HEK293 (cell line): ENCODE measurements at regions not wholly inside any gene's neighbourhood (a gene's known extent, or its start where the extent isn't known, plus 50 kb on each side); places are given as distances from the start of the nearest gene placed in this dataset.

Source experiments
- CTCF ChIA-PET: fragments of 350-600 bp; formaldehyde crosslinking; extraction: SDS; loops from one replicate; lab custom pipeline; 2021; ENCODE audit warnings: antibody characterized with exemption; lab: Yijun Ruan, JAX
- POLR2A ChIA-PET: fragments of 300-600 bp; formaldehyde crosslinking; extraction: SDS; loops from one replicate; lab custom pipeline; 2020; ENCODE audit warnings: antibody characterized with exemption, inconsistent platforms; lab: Yijun Ruan, JAX
- H3K27ac ChIP-seq: fragments of 200-500 bp; sonication (Bioruptor generic); 2 replicates; pipeline ENCODE4 v1.5.1; 2014; ENCODE audit warnings: low read depth, low read length, control low read depth, inconsistent platforms; ENCODE audit errors: extremely low read depth
- H3K36me3 ChIP-seq, 2 experiments: fragments of 200-500 bp in 1 of 2; sonication (Bioruptor generic) in 1 of 2; 1 replicate in 1 of 2; 2 replicates in 1 of 2; pipeline ENCODE4 v1.5.1; 2014 to 2017; ENCODE audit warnings: inconsistent platforms in 2 of 2, low read length in 2 of 2; ENCODE audit not compliant: control insufficient read depth in 2 of 2, insufficient read depth in 1 of 2
- H3K4me1 ChIP-seq: fragments of 200-500 bp; sonication (Bioruptor generic); 2 replicates; pipeline ENCODE4 v1.5.1; 2014; ENCODE audit warnings: mild to moderate bottlenecking, low read length, inconsistent platforms; ENCODE audit not compliant: control insufficient read depth, insufficient read depth
- H3K4me3 ChIP-seq: 2 replicates; pipeline ENCODE4 v1.5.1; 2011; ENCODE audit warnings: low read depth, mild to moderate bottlenecking, control low read depth, low read length, moderate library complexity
- H3K9me3 ChIP-seq: fragments of 200-500 bp; sonication (Bioruptor generic); 2 replicates; pipeline ENCODE4 v1.5.1; 2014; ENCODE audit warnings: low read depth, low read length, inconsistent platforms; ENCODE audit not compliant: control insufficient read depth, insufficient read depth
- BCL11B ChIP-seq: fragments of 450-650 bp; formaldehyde crosslinking; IDR thresholded peaks from 2 replicates; pipeline ENCODE4 v1.5.1; 2016; ENCODE audit warnings: low read depth, missing biosample characterization, missing genetic modification characterization
- KLF9 ChIP-seq: fragments of 450-650 bp; formaldehyde crosslinking; IDR thresholded peaks from 2 replicates; pipeline ENCODE4 v1.5.1; 2016; ENCODE audit warnings: missing biosample characterization, missing genetic modification characterization, low read depth
- SP2 ChIP-seq: fragments of 450-650 bp; formaldehyde crosslinking; IDR thresholded peaks from 2 replicates; pipeline ENCODE4 v1.5.1; 2016; ENCODE audit warnings: missing biosample characterization, missing genetic modification characterization
- SP3 ChIP-seq: fragments of 450-650 bp; formaldehyde crosslinking; IDR thresholded peaks from 2 replicates; pipeline ENCODE4 v1.5.1; 2016; ENCODE audit warnings: missing biosample characterization, missing genetic modification characterization
- SP7 ChIP-seq: fragments of 450-650 bp; formaldehyde crosslinking; IDR thresholded peaks from 2 replicates; pipeline ENCODE4 v1.5.1; 2016; ENCODE audit warnings: missing biosample characterization, missing genetic modification characterization
- ZNF157 ChIP-seq: fragments of 450-650 bp; formaldehyde crosslinking; IDR thresholded peaks from 2 replicates; pipeline ENCODE4 v1.5.1; 2016; ENCODE audit warnings: missing biosample characterization, missing genetic modification characterization
- ZNF174 ChIP-seq: fragments of 450-650 bp; formaldehyde crosslinking; IDR thresholded peaks from 2 replicates; pipeline ENCODE4 v1.5.0; 2017; ENCODE audit warnings: missing biosample characterization, mild to moderate bottlenecking, missing genetic modification characterization
- ZNF266 ChIP-seq: fragments of 450-650 bp; formaldehyde crosslinking; IDR thresholded peaks from 2 replicates; pipeline ENCODE4 v1.5.1; 2016; ENCODE audit warnings: missing biosample characterization, missing genetic modification characterization, low read depth
- ZNF302 ChIP-seq: fragments of 450-650 bp; formaldehyde crosslinking; IDR thresholded peaks from 2 replicates; pipeline ENCODE4 v1.5.1; 2016; ENCODE audit warnings: missing biosample characterization, missing genetic modification characterization, low read depth
- ZNF311 ChIP-seq: fragments of 450-650 bp; formaldehyde crosslinking; IDR thresholded peaks from 2 replicates; pipeline ENCODE4 v1.5.1; 2017; ENCODE audit warnings: missing biosample characterization, missing genetic modification characterization, borderline replicate concordance
- ZNF433 ChIP-seq: fragments of 450-650 bp; formaldehyde crosslinking; IDR thresholded peaks from 2 replicates; pipeline ENCODE4 v1.5.1; 2016; ENCODE audit warnings: missing biosample characterization, missing genetic modification characterization, low read depth
- ZNF510 ChIP-seq: fragments of 450-650 bp; formaldehyde crosslinking; IDR thresholded peaks from 2 replicates; pipeline ENCODE4 v1.5.1; 2018; ENCODE audit warnings: mild to moderate bottlenecking, missing genetic modification characterization, missing biosample characterization; ENCODE audit not compliant: insufficient replicate concordance
- ZNF544 ChIP-seq: fragments of 450-650 bp; formaldehyde crosslinking; IDR thresholded peaks from 2 replicates; pipeline ENCODE4 v1.5.0; 2017; ENCODE audit warnings: missing biosample characterization, missing genetic modification characterization
- ZNF555 ChIP-seq: fragments of 450-650 bp; formaldehyde crosslinking; conservative IDR thresholded peaks from 2 replicates; pipeline ENCODE4 v1.5.1; 2017; ENCODE audit warnings: missing biosample characterization, mild to moderate bottlenecking, missing genetic modification characterization, inconsistent platforms
- ZNF558 ChIP-seq: fragments of 450-650 bp; formaldehyde crosslinking; IDR thresholded peaks from 2 replicates; pipeline ENCODE4 v1.5.1; 2016; ENCODE audit warnings: missing biosample characterization, missing genetic modification characterization
- ZNF704 ChIP-seq: fragments of 450-650 bp; formaldehyde crosslinking; IDR thresholded peaks from 2 replicates; pipeline ENCODE4 v1.5.1; 2016; ENCODE audit warnings: missing biosample characterization, missing genetic modification characterization
- TF ChIP-seq, protein P1 (sequence below): fragments of 450-650 bp; formaldehyde crosslinking; IDR thresholded peaks from 2 replicates; pipeline ENCODE4 v1.5.1; 2016; ENCODE audit warnings: missing biosample characterization, missing genetic modification characterization
- TF ChIP-seq, protein P2 (sequence below): fragments of 450-650 bp; formaldehyde crosslinking; IDR thresholded peaks from 2 replicates; pipeline ENCODE4 v1.5.1; 2016; ENCODE audit warnings: missing biosample characterization, missing genetic modification characterization, borderline replicate concordance
- TF ChIP-seq, protein P3 (sequence below): fragments of 450-650 bp; formaldehyde crosslinking; IDR thresholded peaks from 2 replicates; pipeline ENCODE4 v1.5.1; 2016; ENCODE audit warnings: missing biosample characterization, missing genetic modification characterization
- TF ChIP-seq, protein P4 (sequence below): fragments of 450-650 bp; IDR thresholded peaks from 2 replicates; pipeline ENCODE4 v1.5.1; 2018; ENCODE audit warnings: missing biosample characterization, mild to moderate bottlenecking, missing genetic modification characterization

DNA sequence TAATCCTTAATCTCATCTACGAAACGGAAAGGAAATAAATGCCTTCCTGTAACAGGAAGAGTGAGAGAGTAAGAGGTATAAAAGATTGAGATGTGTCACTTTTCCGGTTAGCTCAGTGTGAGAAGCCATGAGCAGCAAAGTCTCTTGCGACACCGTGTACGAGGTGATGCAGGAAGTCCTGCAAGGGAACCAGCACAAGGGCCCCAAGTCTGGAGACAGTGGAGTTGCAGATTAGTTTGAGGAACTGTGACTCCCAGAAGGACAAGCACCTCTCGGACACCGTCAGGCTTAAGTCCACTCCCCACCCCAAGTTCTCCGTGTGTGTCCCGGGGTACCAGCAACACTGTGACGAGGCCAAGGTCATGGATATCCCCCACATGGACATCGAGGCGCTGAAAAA, 592.3 kb upstream of the ADGRL2 start (continued):
- TF ChIP-seq, protein P1, sequence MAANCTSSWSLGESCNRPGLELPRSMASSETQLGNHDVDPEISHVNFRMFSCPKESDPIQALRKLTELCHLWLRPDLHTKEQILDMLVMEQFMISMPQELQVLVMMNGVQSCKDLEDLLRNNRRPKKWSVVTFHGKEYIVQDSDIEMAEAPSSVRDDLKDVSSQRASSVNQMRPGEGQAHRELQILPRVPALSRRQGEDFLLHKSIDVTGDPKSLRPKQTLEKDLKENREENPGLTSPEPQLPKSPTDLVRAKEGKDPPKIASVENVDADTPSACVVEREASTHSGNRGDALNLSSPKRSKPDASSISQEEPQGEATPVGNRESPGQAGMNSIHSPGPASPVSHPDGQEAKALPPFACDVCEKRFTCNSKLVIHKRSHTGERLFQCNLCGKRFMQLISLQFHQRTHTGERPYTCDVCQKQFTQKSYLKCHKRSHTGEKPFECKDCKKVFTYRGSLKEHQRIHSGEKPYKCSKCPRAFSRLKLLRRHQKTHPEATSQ = no peak
- TF ChIP-seq SP2 (tag by site-specific recombination) (no peak), ZNF433 (no peak), SP3 (no peak), KLF9 (no peak), BCL11B (tag by site-specific recombination) (no peak), ZNF311 (no peak), ZNF558 (tag by site-specific recombination) (no peak), ZNF555 (tag by site-specific recombination) (no peak)
- TF ChIP-seq, protein P2, sequence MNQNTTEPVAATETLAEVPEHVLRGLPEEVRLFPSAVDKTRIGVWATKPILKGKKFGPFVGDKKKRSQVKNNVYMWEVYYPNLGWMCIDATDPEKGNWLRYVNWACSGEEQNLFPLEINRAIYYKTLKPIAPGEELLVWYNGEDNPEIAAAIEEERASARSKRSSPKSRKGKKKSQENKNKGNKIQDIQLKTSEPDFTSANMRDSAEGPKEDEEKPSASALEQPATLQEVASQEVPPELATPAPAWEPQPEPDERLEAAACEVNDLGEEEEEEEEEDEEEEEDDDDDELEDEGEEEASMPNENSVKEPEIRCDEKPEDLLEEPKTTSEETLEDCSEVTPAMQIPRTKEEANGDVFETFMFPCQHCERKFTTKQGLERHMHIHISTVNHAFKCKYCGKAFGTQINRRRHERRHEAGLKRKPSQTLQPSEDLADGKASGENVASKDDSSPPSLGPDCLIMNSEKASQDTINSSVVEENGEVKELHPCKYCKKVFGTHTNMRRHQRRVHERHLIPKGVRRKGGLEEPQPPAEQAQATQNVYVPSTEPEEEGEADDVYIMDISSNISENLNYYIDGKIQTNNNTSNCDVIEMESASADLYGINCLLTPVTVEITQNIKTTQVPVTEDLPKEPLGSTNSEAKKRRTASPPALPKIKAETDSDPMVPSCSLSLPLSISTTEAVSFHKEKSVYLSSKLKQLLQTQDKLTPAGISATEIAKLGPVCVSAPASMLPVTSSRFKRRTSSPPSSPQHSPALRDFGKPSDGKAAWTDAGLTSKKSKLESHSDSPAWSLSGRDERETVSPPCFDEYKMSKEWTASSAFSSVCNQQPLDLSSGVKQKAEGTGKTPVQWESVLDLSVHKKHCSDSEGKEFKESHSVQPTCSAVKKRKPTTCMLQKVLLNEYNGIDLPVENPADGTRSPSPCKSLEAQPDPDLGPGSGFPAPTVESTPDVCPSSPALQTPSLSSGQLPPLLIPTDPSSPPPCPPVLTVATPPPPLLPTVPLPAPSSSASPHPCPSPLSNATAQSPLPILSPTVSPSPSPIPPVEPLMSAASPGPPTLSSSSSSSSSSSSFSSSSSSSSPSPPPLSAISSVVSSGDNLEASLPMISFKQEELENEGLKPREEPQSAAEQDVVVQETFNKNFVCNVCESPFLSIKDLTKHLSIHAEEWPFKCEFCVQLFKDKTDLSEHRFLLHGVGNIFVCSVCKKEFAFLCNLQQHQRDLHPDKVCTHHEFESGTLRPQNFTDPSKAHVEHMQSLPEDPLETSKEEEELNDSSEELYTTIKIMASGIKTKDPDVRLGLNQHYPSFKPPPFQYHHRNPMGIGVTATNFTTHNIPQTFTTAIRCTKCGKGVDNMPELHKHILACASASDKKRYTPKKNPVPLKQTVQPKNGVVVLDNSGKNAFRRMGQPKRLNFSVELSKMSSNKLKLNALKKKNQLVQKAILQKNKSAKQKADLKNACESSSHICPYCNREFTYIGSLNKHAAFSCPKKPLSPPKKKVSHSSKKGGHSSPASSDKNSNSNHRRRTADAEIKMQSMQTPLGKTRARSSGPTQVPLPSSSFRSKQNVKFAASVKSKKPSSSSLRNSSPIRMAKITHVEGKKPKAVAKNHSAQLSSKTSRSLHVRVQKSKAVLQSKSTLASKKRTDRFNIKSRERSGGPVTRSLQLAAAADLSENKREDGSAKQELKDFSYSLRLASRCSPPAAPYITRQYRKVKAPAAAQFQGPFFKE = no peak

DNA sequence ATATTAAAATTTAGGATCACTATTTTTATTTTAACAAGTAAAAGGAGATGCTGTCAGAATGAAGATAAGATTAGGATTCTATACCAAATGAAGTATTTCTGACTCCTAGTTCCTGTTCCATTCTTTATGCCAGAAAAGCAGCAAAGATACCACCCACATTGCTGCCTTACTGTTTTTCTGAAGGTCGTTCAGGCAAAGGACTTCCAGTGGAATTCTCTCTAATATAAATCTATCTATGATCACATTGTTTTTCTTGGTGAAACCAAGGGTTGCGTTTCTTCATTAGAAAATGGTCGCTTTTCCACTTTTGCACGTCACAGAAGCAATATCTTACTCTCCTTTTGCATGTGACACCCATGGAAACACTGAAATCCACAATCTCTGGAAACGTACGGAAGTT, 594.8 kb upstream of the ADGRL2 start:
- CTCF ChIA-PET = no interaction called here
- H3K27ac ChIP-seq = no peak overlapping the region
- TF ChIP-seq, protein P3, sequence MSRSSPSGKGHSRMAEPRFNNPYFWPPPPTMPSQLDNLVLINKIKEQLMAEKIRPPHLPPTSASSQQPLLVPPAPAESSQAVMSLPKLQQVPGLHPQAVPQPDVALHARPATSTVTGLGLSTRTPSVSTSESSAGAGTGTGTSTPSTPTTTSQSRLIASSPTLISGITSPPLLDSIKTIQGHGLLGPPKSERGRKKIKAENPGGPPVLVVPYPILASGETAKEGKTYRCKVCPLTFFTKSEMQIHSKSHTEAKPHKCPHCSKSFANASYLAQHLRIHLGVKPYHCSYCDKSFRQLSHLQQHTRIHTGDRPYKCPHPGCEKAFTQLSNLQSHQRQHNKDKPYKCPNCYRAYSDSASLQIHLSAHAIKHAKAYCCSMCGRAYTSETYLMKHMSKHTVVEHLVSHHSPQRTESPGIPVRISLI (tag by site-specific recombination) = no peak
- TF ChIP-seq ZNF266 (tag by site-specific recombination) (no peak), ZNF510 (tag by site-specific recombination) (no peak), SP7 (tag by site-specific recombination) (no peak), ZNF704 (tag by site-specific recombination) (no peak), ZNF157 (tag by site-specific recombination) (no peak), ZNF544 (tag by site-specific recombination) (no peak), ZNF433 (no peak), ZNF174 (no peak), ZNF302 (tag by site-specific recombination) (no peak)
- TF ChIP-seq, protein P4, sequence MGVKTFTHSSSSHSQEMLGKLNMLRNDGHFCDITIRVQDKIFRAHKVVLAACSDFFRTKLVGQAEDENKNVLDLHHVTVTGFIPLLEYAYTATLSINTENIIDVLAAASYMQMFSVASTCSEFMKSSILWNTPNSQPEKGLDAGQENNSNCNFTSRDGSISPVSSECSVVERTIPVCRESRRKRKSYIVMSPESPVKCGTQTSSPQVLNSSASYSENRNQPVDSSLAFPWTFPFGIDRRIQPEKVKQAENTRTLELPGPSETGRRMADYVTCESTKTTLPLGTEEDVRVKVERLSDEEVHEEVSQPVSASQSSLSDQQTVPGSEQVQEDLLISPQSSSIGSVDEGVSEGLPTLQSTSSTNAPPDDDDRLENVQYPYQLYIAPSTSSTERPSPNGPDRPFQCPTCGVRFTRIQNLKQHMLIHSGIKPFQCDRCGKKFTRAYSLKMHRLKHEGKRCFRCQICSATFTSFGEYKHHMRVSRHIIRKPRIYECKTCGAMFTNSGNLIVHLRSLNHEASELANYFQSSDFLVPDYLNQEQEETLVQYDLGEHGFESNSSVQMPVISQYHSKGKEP (tag by site-specific recombination) = no peak
- no peaks in the 10 kb centered on the region for H3K36me3 ChIP-seq
- no peak overlapping the region for H3K4me3 ChIP-seq
- no peaks in the 10 kb centered on the region for H3K4me1 ChIP-seq
- no peaks in the 10 kb centered on the region for H3K9me3 ChIP-seq
- POLR2A ChIA-PET = no interaction called here
